ENCODE measurements at regions not wholly inside any gene's neighbourhood (a gene's known extent, or its start where the extent isn't known, plus 50 kb on each side); places are given as distances from the start of the nearest gene placed in this dataset.

- Mint-ChIP-seq H3K4me3 (no peak overlapping the region), H3K36me3 (ENCODE audit: low read depth) (no peaks in the 10 kb centered on the region), H3K4me1 (no peaks in the 10 kb centered on the region), H3K27me3 (no peaks in the 10 kb centered on the region), H3K27ac (no peak overlapping the region)
- peak; percentile 39 for ATAC-seq
- DNase-seq = no peak
- no peaks in the 10 kb centered on the region for H3K9me3 ChIP-seq (ENCODE audit: control insufficient read depth, low read length, poor library complexity, severe bottlenecking)
Observed at GRCh38 chr11:115869780-115870431, 365.7 kb upstream of the CADM1 start.

GRCh38 chr11:115869131-115869530 is 364.9 kb upstream of the CADM1 start:
- Mint-ChIP-seq H3K27ac (no peak overlapping the region), H3K4me3 (no peak overlapping the region)

GRCh38 chr11:115860246-115860645 is 356.0 kb upstream of the CADM1 start:
- no peak overlapping the region for H3K4me3 Mint-ChIP-seq
- ATAC-seq (no peak), DNase-seq (no peak)
- no peak overlapping the region for H3K27ac Mint-ChIP-seq
- no peaks in the 10 kb centered on the region for H3K36me3 Mint-ChIP-seq (ENCODE audit: low read depth)
- no peaks in the 10 kb centered on the region for H3K27me3 Mint-ChIP-seq
- no peaks in the 10 kb centered on the region for H3K4me1 Mint-ChIP-seq
- H3K9me3 ChIP-seq (ENCODE audit: control insufficient read depth, low read length, poor library complexity, severe bottlenecking) = peaks cover 2% of the 10 kb centered on the region

More at GRCh38 chr11:115869131-115869530, 364.9 kb upstream of the CADM1 start:
- no peak for DNase-seq
- Mint-ChIP-seq H3K36me3 (ENCODE audit: low read depth) (no peaks in the 10 kb centered on the region), H3K4me1 (no peaks in the 10 kb centered on the region), H3K27me3 (no peaks in the 10 kb centered on the region)
- ATAC-seq = no peak
- no peaks in the 10 kb centered on the region for H3K9me3 ChIP-seq (ENCODE audit: control insufficient read depth, low read length, poor library complexity, severe bottlenecking)

- ATAC-seq = no peak
- H3K27me3 Mint-ChIP-seq = no peaks in the 10 kb centered on the region
- H3K36me3 Mint-ChIP-seq (ENCODE audit: low read depth) = no peaks in the 10 kb centered on the region
- H3K4me1 Mint-ChIP-seq = no peaks in the 10 kb centered on the region
- H3K4me3 Mint-ChIP-seq = no peak overlapping the region
- DNase-seq = no peak
- no peaks in the 10 kb centered on the region for H3K9me3 ChIP-seq (ENCODE audit: control insufficient read depth, low read length, poor library complexity, severe bottlenecking)
- no peak overlapping the region for H3K27ac Mint-ChIP-seq
Observed at GRCh38 chr11:115848611-115849010, 344.4 kb upstream of the CADM1 start.

- DNase-seq = no peak
- Mint-ChIP-seq H3K36me3 (ENCODE audit: low read depth) (no peaks in the 10 kb centered on the region), H3K4me1 (no peaks in the 10 kb centered on the region), H3K27ac (no peak overlapping the region), H3K4me3 (no peak overlapping the region), H3K27me3 (no peaks in the 10 kb centered on the region)
- H3K9me3 ChIP-seq (ENCODE audit: control insufficient read depth, low read length, poor library complexity, severe bottlenecking) = no peaks in the 10 kb centered on the region
- ATAC-seq = no peak
Observed at GRCh38 chr11:115848080-115848479, 343.9 kb upstream of the CADM1 start.

- H3K4me1 Mint-ChIP-seq = no peaks in the 10 kb centered on the region
- no peaks in the 10 kb centered on the region for H3K36me3 Mint-ChIP-seq (ENCODE audit: low read depth)
- no peak for DNase-seq
- no peak overlapping the region for H3K27ac Mint-ChIP-seq
- no peaks in the 10 kb centered on the region for H3K9me3 ChIP-seq (ENCODE audit: control insufficient read depth, low read length, poor library complexity, severe bottlenecking)
- H3K4me3 Mint-ChIP-seq = no peak overlapping the region
- no peaks in the 10 kb centered on the region for H3K27me3 Mint-ChIP-seq
- no peak for ATAC-seq
Observed at GRCh38 chr11:115845872-115846271, 341.7 kb upstream of the CADM1 start.

GRCh38 chr11:115843685-115844084 is 339.5 kb upstream of the CADM1 start:
- Mint-ChIP-seq H3K4me3 (no peak overlapping the region), H3K27me3 (no peaks in the 10 kb centered on the region), H3K27ac (no peak overlapping the region), H3K4me1 (no peaks in the 10 kb centered on the region), H3K36me3 (ENCODE audit: low read depth) (no peaks in the 10 kb centered on the region)
- ATAC-seq (no peak), DNase-seq (no peak)
- no peaks in the 10 kb centered on the region for H3K9me3 ChIP-seq (ENCODE audit: control insufficient read depth, low read length, poor library complexity, severe bottlenecking)

- no peaks in the 10 kb centered on the region for H3K27me3 Mint-ChIP-seq
- H3K36me3 Mint-ChIP-seq (ENCODE audit: low read depth) = no peaks in the 10 kb centered on the region
- no peaks in the 10 kb centered on the region for H3K9me3 ChIP-seq (ENCODE audit: control insufficient read depth, low read length, poor library complexity, severe bottlenecking)
- no peaks in the 10 kb centered on the region for H3K4me1 Mint-ChIP-seq
- H3K4me3 Mint-ChIP-seq = no peak overlapping the region
- no peak overlapping the region for H3K27ac Mint-ChIP-seq
- no peak for ATAC-seq
- DNase-seq = no peak
Observed at GRCh38 chr11:115843111-115843510, 338.9 kb upstream of the CADM1 start.

GRCh38 chr11:115820026-115820425 is 315.8 kb upstream of the CADM1 start:
- Mint-ChIP-seq H3K4me1 (no peaks in the 10 kb centered on the region), H3K27me3 (no peaks in the 10 kb centered on the region), H3K36me3 (ENCODE audit: low read depth) (peaks cover 2% of the 10 kb centered on the region), H3K4me3 (no peak overlapping the region), H3K27ac (no peak overlapping the region)
- H3K9me3 ChIP-seq (ENCODE audit: control insufficient read depth, low read length, poor library complexity, severe bottlenecking) = no peaks in the 10 kb centered on the region
- DNase-seq (no peak), ATAC-seq (no peak)

- no peaks in the 10 kb centered on the region for H3K9me3 ChIP-seq (ENCODE audit: control insufficient read depth, low read length, poor library complexity, severe bottlenecking)
- no peak for ATAC-seq
- no peak overlapping the region for H3K27ac Mint-ChIP-seq
- H3K4me1 Mint-ChIP-seq = no peaks in the 10 kb centered on the region
- H3K4me3 Mint-ChIP-seq = no peak overlapping the region
- no peaks in the 10 kb centered on the region for H3K27me3 Mint-ChIP-seq
- no peak for DNase-seq
- H3K36me3 Mint-ChIP-seq (ENCODE audit: low read depth) = peaks cover 2% of the 10 kb centered on the region
Observed at GRCh38 chr11:115819014-115819413, 314.8 kb upstream of the CADM1 start.

GRCh38 chr11:115817844-115818468 is 313.7 kb upstream of the CADM1 start:
- DNase-seq (no peak), ATAC-seq (no peak)
- Mint-ChIP-seq H3K36me3 (ENCODE audit: low read depth) (peaks cover 2% of the 10 kb centered on the region), H3K4me1 (no peaks in the 10 kb centered on the region), H3K4me3 (no peak overlapping the region), H3K27me3 (no peaks in the 10 kb centered on the region), H3K27ac (no peak overlapping the region)
- H3K9me3 ChIP-seq (ENCODE audit: control insufficient read depth, low read length, poor library complexity, severe bottlenecking) = no peaks in the 10 kb centered on the region

- Mint-ChIP-seq H3K27me3 (no peaks in the 10 kb centered on the region), H3K4me3 (no peak overlapping the region), H3K4me1 (no peaks in the 10 kb centered on the region), H3K27ac (no peak overlapping the region), H3K36me3 (ENCODE audit: low read depth) (no peaks in the 10 kb centered on the region)
- H3K9me3 ChIP-seq (ENCODE audit: control insufficient read depth, low read length, poor library complexity, severe bottlenecking) = no peaks in the 10 kb centered on the region
- no peak for DNase-seq
- no peak for ATAC-seq
Observed at GRCh38 chr11:115808351-115808940, 304.2 kb upstream of the CADM1 start.

GRCh38 chr11:115806056-115806455 is 301.8 kb upstream of the CADM1 start:
- H3K9me3 ChIP-seq (ENCODE audit: control insufficient read depth, low read length, poor library complexity, severe bottlenecking) = no peaks in the 10 kb centered on the region
- Mint-ChIP-seq H3K36me3 (ENCODE audit: low read depth) (no peaks in the 10 kb centered on the region), H3K4me3 (no peak overlapping the region), H3K27me3 (no peaks in the 10 kb centered on the region), H3K4me1 (no peaks in the 10 kb centered on the region), H3K27ac (no peak overlapping the region)
- no peak for ATAC-seq
- no peak for DNase-seq

Measured in T-helper 17 cell (primary cell).